Hepatocyte (in vitro differentiated cells): ENCODE measurements at regions not wholly inside any gene's neighbourhood (a gene's known extent, or its start where the extent isn't known, plus 50 kb on each side); places are given as distances from the start of the nearest gene placed in this dataset.

Experiments
- DNase-seq: peaks from one replicate; pipeline ENCODE4 v3.0.0-alpha.2; 2016; ENCODE audit warnings: low spot score
- H2AFZ ChIP-seq: fragments of 200-600 bp; sonication (generic); 2 replicates; pipeline ENCODE4 v1.6.0; 2016; ENCODE audit warnings: antibody characterized with exemption, mild to moderate bottlenecking
- H3K27ac ChIP-seq: fragments of 200-600 bp; sonication (generic); 2 replicates; pipeline ENCODE4 v1.5.1; 2016; ENCODE audit warnings: mild to moderate bottlenecking
- H3K27me3 ChIP-seq: fragments of 200-600 bp; sonication (generic); 2 replicates; pipeline ENCODE4 v1.6.1; 2016
- H3K36me3 ChIP-seq: fragments of 200-600 bp; sonication (generic); replicated peaks from 2 replicates; pipeline ENCODE4 v1.5.1; 2016; ENCODE audit warnings: low read depth; ENCODE audit not compliant: insufficient read depth
- H3K4me1 ChIP-seq: fragments of 200-600 bp; sonication (generic); 2 replicates; pipeline ENCODE4 v1.5.1; 2016; ENCODE audit warnings: mild to moderate bottlenecking, moderate library complexity; ENCODE audit not compliant: insufficient read depth
- H3K4me2 ChIP-seq: fragments of 200-600 bp; sonication (generic); 2 replicates; pipeline ENCODE4 v1.6.0; 2016
- H3K4me3 ChIP-seq: fragments of 200-600 bp; sonication (generic); 2 replicates; pipeline ENCODE4 v1.5.1; 2016; ENCODE audit warnings: mild to moderate bottlenecking
- H3K79me2 ChIP-seq: fragments of 200-600 bp; sonication (generic); 2 replicates; pipeline ENCODE4 v1.6.0; 2017; ENCODE audit warnings: mild to moderate bottlenecking
- H3K9me2 ChIP-seq: fragments of 200-600 bp; sonication (generic); replicated peaks from 2 replicates; pipeline ENCODE4 v1.6.0; 2017; ENCODE audit warnings: mild to moderate bottlenecking; ENCODE audit not compliant: insufficient read depth
- H3K9me3 ChIP-seq: fragments of 200-600 bp; sonication (generic); 2 replicates; pipeline ENCODE4 v1.5.1; 2016; ENCODE audit warnings: low read depth, mild to moderate bottlenecking
- H4K20me1 ChIP-seq: fragments of 200-600 bp; sonication (generic); 2 replicates; pipeline ENCODE4 v1.6.0; 2016; ENCODE audit warnings: mild to moderate bottlenecking; ENCODE audit not compliant: insufficient read depth, poor library complexity, severe bottlenecking
- CTCF ChIP-seq: fragments of 200-600 bp; sonication (generic); IDR thresholded peaks from 2 replicates; pipeline ENCODE4 v1.5.1; 2016; ENCODE audit warnings: antibody characterized with exemption, mild to moderate bottlenecking; ENCODE audit not compliant: poor library complexity
- EZH2 ChIP-seq: fragments of 200-600 bp; sonication (generic); IDR thresholded peaks from 2 replicates; pipeline ENCODE4 v1.6.1; 2016; ENCODE audit warnings: antibody characterized with exemption, mild to moderate bottlenecking, borderline replicate concordance
- EZH2phosphoT487 ChIP-seq: fragments of 200-600 bp; sonication (generic); IDR thresholded peaks from one replicate; pipeline ENCODE4 v1.6.1; 2018; ENCODE audit warnings: antibody characterized with exemption, mild to moderate bottlenecking, low read depth, moderate library complexity; ENCODE audit not compliant: unreplicated experiment, severe bottlenecking
- WGBS: methylation state at CpG from one replicate; pipeline ENCODE4 v1.1.6; 2016; ENCODE audit warnings: low lambda C conversion rate; ENCODE audit errors: missing lambda C conversion rate; 5-methylcytosine and 5-hydroxymethylcytosine counted together

DNA sequence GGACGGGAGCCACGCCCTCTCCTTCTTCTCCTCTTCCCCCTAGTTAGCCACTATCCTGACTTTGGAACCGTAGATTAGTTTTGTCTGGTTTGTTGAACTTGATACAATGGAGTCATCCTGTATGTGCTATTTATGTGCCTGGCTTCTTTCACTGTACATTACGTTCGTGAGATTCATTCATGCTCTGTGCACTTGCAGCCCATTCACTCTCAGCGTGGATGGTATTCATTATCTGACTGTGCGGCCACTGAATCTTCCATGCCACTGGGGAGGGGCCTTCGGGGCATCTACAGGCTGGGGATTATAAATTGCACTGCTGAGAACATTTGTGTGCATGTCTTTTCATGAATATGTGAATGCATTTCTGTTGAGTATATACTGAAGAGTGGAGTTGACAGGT lies 262.5 kb downstream of the CDH26 start:
- Histone ChIP-seq H3K9me3 (no peaks in the 10 kb centered on the region), H2AFZ (no peak overlapping the region), H3K79me2 (no peaks in the 10 kb centered on the region), H3K4me3 (no peak overlapping the region), H3K36me3 (no peaks in the 10 kb centered on the region), H3K9me2 (no peaks in the 10 kb centered on the region), H3K4me1 (no peaks in the 10 kb centered on the region), H3K27me3 (peaks cover 14% of the 10 kb centered on the region), H4K20me1 (no peaks in the 10 kb centered on the region), H3K4me2 (no peak overlapping the region), H3K27ac (no peak overlapping the region)
- 82% methylated on average over 8 of the region's 8 CpGs for WGBS
- TF ChIP-seq CTCF (no peak), EZH2 (no peak), EZH2phosphoT487 (no peak)
- no peak for DNase-seq

DNA sequence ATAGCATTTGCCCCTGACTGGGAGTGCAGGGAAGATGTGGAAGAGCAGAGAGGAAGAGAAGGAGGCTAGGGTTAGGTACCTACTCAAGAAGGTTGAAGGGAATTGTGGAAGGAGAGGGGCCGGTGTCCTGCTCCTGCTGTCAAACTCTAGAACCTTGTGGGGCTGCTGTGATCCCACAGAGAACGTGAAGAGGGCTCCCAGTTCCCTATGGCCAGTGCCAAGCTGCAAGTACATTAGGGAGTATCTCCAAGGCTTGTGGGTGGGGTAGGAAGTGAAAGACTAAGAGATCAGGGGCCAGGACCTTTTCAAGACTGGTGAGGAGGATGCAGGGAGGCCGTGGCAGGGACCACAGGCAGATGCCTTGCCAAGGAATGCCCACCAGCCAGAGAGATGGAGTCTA lies 263.4 kb downstream of the CDH26 start:
- WGBS: 82% methylated on average over 3 of the region's 3 CpGs
- H3K4me1 ChIP-seq: no peaks in the 10 kb centered on the region
- TF ChIP-seq EZH2: no peak
- TF ChIP-seq CTCF: no peak
- no peak for TF ChIP-seq EZH2phosphoT487
- no peaks in the 10 kb centered on the region for H3K9me3 ChIP-seq
- H3K27me3 ChIP-seq: peaks cover 14% of the 10 kb centered on the region
- H2AFZ ChIP-seq: no peak overlapping the region
- H3K36me3 ChIP-seq: no peaks in the 10 kb centered on the region
- H3K27ac ChIP-seq: no peak overlapping the region
- H3K9me2 ChIP-seq: no peaks in the 10 kb centered on the region
- H4K20me1 ChIP-seq: no peaks in the 10 kb centered on the region
- DNase-seq: no peak
- H3K4me3 ChIP-seq: no peak overlapping the region
- H3K4me2 ChIP-seq: no peak overlapping the region
- H3K79me2 ChIP-seq: no peaks in the 10 kb centered on the region

- Histone ChIP-seq H3K27me3 (peaks cover 14% of the 10 kb centered on the region), H3K4me2 (no peak overlapping the region), H4K20me1 (no peaks in the 10 kb centered on the region), H3K4me1 (no peaks in the 10 kb centered on the region), H3K4me3 (no peak overlapping the region), H2AFZ (no peak overlapping the region), H3K9me3 (no peaks in the 10 kb centered on the region), H3K36me3 (no peaks in the 10 kb centered on the region), H3K9me2 (no peaks in the 10 kb centered on the region), H3K79me2 (no peaks in the 10 kb centered on the region), H3K27ac (no peak overlapping the region)
- WGBS: 79% methylated on average over 2 of the region's 2 CpGs
- no peak for DNase-seq
- TF ChIP-seq EZH2phosphoT487: no peak
- no peak for TF ChIP-seq EZH2
- no peak for TF ChIP-seq CTCF
Observed at GRCh38 chr20:60222497-60222896, 264.3 kb downstream of the CDH26 start.

DNA sequence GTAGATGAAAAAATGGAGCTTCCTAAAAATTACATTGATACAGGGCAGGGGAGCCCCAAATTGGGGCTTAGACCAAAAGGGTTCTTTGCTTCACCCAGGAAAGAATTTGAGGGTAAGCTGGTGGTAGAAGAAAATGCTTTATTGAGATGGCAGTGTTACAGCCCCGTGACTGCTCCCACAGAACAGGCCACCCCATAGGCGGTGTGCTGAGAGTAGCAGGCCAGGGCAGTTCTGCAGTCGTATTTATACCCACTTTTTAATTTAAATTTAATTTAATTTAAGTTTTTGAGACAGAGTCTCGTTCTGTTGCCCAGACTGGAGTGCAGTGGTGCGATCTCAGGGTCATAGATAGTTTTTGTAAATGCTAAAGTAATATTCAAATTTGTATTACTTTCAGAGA lies 265.0 kb downstream of the CDH26 start:
- DNase-seq: no peak
- H3K27me3 ChIP-seq: peaks cover 14% of the 10 kb centered on the region
- TF ChIP-seq CTCF: no peak
- TF ChIP-seq EZH2phosphoT487: no peak
- TF ChIP-seq EZH2: no peak
- no peaks in the 10 kb centered on the region for H3K9me3 ChIP-seq
- WGBS: 94% methylated on average over 5 of the region's 5 CpGs
- no peaks in the 10 kb centered on the region for H4K20me1 ChIP-seq
- H2AFZ ChIP-seq: no peak overlapping the region
- H3K4me1 ChIP-seq: no peaks in the 10 kb centered on the region
- no peak overlapping the region for H3K4me2 ChIP-seq
- H3K79me2 ChIP-seq: no peaks in the 10 kb centered on the region
- no peaks in the 10 kb centered on the region for H3K9me2 ChIP-seq
- H3K36me3 ChIP-seq: no peaks in the 10 kb centered on the region
- H3K4me3 ChIP-seq: no peak overlapping the region
- no peak overlapping the region for H3K27ac ChIP-seq
